ENCODE measurements at regions not wholly inside any gene's neighbourhood (a gene's known extent, or its start where the extent isn't known, plus 50 kb on each side); places are given as distances from the start of the nearest gene placed in this dataset.

DNA sequence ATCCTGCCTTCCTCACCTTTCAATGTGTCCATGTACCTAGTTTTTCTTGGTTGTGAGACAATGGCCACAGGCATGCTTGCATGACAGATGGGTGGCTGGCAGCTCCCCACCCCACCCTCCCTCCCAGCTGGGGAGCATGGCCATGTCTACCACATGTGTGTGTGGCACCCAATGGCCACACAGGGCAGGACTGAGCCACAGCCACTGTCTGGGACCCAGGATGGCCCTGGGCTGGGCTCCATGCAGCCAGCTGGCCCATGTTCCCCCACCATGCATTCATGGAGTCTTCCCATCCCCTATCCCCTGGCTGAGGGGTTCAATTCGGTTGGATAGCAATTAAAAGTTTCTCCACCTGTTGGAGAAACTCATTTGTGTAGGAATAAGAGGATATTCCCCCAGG is 566.0 kb upstream of the USP15 start:
- no peaks in the 10 kb centered on the region for H3K9me3 ChIP-seq (ENCODE audit: control insufficient read depth in 2 of 3, low read length in 3 of 3)
- Mint-ChIP-seq H3K27ac (no peak overlapping the region), H3K9me3 (peaks cover 0 to 49% (median 7%) of the 10 kb centered on the region in 11 donors), H3K36me3 (no peaks in the 10 kb centered on the region), H3K27me3 (peaks cover 0 to 3% (median 0%) of the 10 kb centered on the region in 5 donors), H3K4me1 (no peaks in the 10 kb centered on the region), H3K4me3 (no peak overlapping the region)
- ATAC-seq = no peak
- no peak overlapping the region for H3K27ac ChIP-seq (ENCODE audit: low read depth, low read length)
- H3K4me1 ChIP-seq (ENCODE audit: control insufficient read depth in 2 of 2, insufficient read depth in 2 of 2, low read length in 2 of 2) = no peaks in the 10 kb centered on the region
- H3K27me3 ChIP-seq (ENCODE audit: control insufficient read depth in 2 of 2, insufficient read depth in 2 of 2, low read length in 2 of 2) = no peaks in the 10 kb centered on the region
- H3K36me3 ChIP-seq (ENCODE audit: control insufficient read depth in 2 of 3, insufficient read depth in 3 of 3, low read length in 3 of 3) = no peaks in the 10 kb centered on the region
- intact Hi-C loops (cut with micrococcal nuclease) = no loop called here
- ChIA-PET CTCF (no interaction called here), POLR2A (no interaction called here)
- no peak overlapping the region for H3K4me3 ChIP-seq (ENCODE audit: low read length)
- DNase-seq = no peak

DNA sequence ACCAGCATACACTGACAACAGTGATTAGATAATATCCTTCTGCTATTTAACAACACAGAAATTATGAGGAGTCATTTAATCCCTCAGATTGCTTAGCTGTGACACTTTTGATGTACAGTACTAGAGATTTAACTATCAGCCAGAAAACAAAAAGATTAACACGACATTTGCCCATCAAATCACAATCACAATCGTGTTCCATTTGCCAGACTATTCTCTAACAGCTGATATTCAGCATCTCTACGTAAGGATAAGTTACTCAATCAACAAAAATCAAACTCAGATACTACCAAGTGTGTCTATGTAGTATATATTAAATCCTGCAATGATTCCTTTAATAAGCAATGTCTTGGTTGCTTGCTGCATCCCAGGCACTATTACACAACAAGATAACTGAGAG is 558.7 kb upstream of the USP15 start:
- Mint-ChIP-seq H3K27me3 (no peaks in the 10 kb centered on the region), H3K9me3 (peaks cover 0 to 25% (median 2%) of the 10 kb centered on the region in 11 donors), H3K36me3 (no peaks in the 10 kb centered on the region), H3K4me1 (no peaks in the 10 kb centered on the region), H3K4me3 (no peak overlapping the region), H3K27ac (no peak overlapping the region)
- H3K4me1 ChIP-seq (ENCODE audit: control insufficient read depth in 2 of 2, insufficient read depth in 2 of 2, low read length in 2 of 2) = no peaks in the 10 kb centered on the region
- intact Hi-C loops (cut with micrococcal nuclease) = no loop called here
- ATAC-seq (no peak), DNase-seq (no peak)
- POLR2A ChIA-PET = no interaction called here
- no peaks in the 10 kb centered on the region for H3K9me3 ChIP-seq (ENCODE audit: control insufficient read depth in 2 of 3, low read length in 3 of 3)
- no peak overlapping the region for H3K4me3 ChIP-seq (ENCODE audit: low read length)
- no peaks in the 10 kb centered on the region for H3K27me3 ChIP-seq (ENCODE audit: control insufficient read depth in 2 of 2, insufficient read depth in 2 of 2, low read length in 2 of 2)
- no peaks in the 10 kb centered on the region for H3K36me3 ChIP-seq (ENCODE audit: control insufficient read depth in 2 of 3, insufficient read depth in 3 of 3, low read length in 3 of 3)
- H3K27ac ChIP-seq (ENCODE audit: low read depth, low read length) = no peak overlapping the region
- CTCF ChIA-PET = no interaction called here

DNA sequence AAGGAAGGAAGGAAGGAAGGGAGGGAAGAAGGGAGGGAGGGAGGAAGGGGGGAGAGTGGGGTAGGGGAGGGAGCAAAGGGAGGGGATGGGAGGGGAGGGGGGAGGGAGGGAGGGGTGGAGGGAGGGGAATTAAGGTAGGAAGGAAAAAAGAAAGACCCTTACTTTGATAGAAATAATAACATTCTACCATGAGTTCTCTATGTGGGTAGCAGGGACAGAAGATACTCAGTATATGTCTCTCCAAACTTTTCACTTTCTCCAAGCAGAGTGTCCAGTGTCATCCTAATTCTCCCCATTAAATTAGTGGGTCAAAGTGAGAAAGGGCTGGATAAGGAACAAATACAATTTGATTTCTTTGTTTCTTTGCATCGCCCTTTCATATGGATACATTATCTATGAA is 553.4 kb upstream of the USP15 start:
- intact Hi-C loops (cut with micrococcal nuclease) = no loop called here
- H3K4me3 ChIP-seq (ENCODE audit: low read length) = no peak overlapping the region

DNA sequence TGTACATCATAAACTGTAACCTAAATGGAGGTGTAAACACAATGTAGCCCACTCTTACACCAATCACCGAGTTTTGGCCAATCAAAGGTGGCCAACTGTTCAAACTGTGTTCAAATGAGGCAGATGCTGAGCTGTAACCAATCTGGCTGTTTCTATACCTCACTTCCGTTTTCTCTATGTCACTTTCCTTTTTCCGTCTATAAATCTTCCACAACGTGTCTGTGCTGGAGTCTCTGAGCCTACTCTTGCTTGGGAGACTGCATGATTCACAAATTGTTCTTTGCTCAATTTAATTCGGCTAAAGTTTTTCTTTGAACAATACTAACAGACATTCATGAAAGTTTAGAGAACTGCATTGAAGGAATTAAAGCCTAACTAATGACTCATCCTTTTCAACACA is 547.1 kb upstream of the USP15 start:
- DNase-seq = no peak
- Histone ChIP-seq H3K27me3 (ENCODE audit: control insufficient read depth in 2 of 2, insufficient read depth in 2 of 2, low read length in 2 of 2) (no peaks in the 10 kb centered on the region), H3K4me3 (ENCODE audit: low read length) (no peak overlapping the region), H3K36me3 (ENCODE audit: control insufficient read depth in 2 of 3, insufficient read depth in 3 of 3, low read length in 3 of 3) (no peaks in the 10 kb centered on the region), H3K9me3 (ENCODE audit: control insufficient read depth in 2 of 3, low read length in 3 of 3) (no peaks in the 10 kb centered on the region), H3K27ac (ENCODE audit: low read depth, low read length) (no peak overlapping the region), H3K4me1 (ENCODE audit: control insufficient read depth in 2 of 2, insufficient read depth in 2 of 2, low read length in 2 of 2) (no peaks in the 10 kb centered on the region)
- Mint-ChIP-seq H3K36me3 (no peaks in the 10 kb centered on the region), H3K9me3 (peaks cover 0 to 3% (median 0%) of the 10 kb centered on the region in 11 donors), H3K4me1 (no peaks in the 10 kb centered on the region), H3K4me3 (no peak overlapping the region), H3K27ac (no peak overlapping the region), H3K27me3 (no peaks in the 10 kb centered on the region)
- ATAC-seq = no peak
- ChIA-PET CTCF (no interaction called here), POLR2A (no interaction called here)
- intact Hi-C loops (cut with micrococcal nuclease) = no loop called here

More for the DNA sequence above, 553.4 kb upstream of the USP15 start:
- Mint-ChIP-seq H3K4me1 (no peaks in the 10 kb centered on the region), H3K27me3 (no peaks in the 10 kb centered on the region), H3K27ac (no peak overlapping the region), H3K9me3 (peaks cover 0 to 1% (median 0%) of the 10 kb centered on the region in 11 donors), H3K4me3 (no peak overlapping the region), H3K36me3 (no peaks in the 10 kb centered on the region)
- no peaks in the 10 kb centered on the region for H3K27me3 ChIP-seq (ENCODE audit: control insufficient read depth in 2 of 2, insufficient read depth in 2 of 2, low read length in 2 of 2)
- no peaks in the 10 kb centered on the region for H3K36me3 ChIP-seq (ENCODE audit: control insufficient read depth in 2 of 3, insufficient read depth in 3 of 3, low read length in 3 of 3)
- POLR2A ChIA-PET = no interaction called here
- H3K4me1 ChIP-seq (ENCODE audit: control insufficient read depth in 2 of 2, insufficient read depth in 2 of 2, low read length in 2 of 2) = no peaks in the 10 kb centered on the region
- no peak overlapping the region for H3K27ac ChIP-seq (ENCODE audit: low read depth, low read length)
- CTCF ChIA-PET = no interaction called here
- no peak for DNase-seq
- H3K9me3 ChIP-seq (ENCODE audit: control insufficient read depth in 2 of 3, low read length in 3 of 3) = no peaks in the 10 kb centered on the region
- ATAC-seq = no peak

DNA sequence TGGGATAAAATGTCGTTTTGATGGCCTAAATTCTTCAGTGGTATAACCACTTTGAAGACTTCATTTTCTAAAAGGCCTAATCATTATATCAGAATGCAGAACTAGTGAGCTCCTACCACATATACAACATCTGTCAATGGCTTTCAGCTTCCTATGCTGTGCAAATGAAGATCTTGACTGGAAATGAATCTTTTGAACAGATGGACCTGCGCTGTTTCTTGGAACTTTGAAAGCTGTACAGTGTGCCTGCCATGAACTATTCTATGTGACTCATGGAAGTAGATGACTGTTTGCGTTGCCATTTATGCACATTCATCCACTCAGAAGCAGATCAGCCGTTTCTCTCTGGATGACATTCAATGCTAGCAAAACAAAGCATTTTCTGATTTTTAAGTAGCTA is 542.2 kb upstream of the USP15 start:
- no peaks in the 10 kb centered on the region for H3K9me3 ChIP-seq (ENCODE audit: control insufficient read depth in 2 of 3, low read length in 3 of 3)
- H3K27me3 Mint-ChIP-seq = no peaks in the 10 kb centered on the region
- no peaks in the 10 kb centered on the region for H3K27me3 ChIP-seq (ENCODE audit: control insufficient read depth in 2 of 2, insufficient read depth in 2 of 2, low read length in 2 of 2)
- H3K27ac ChIP-seq (ENCODE audit: low read depth, low read length) = no peak overlapping the region
- H3K36me3 ChIP-seq (ENCODE audit: control insufficient read depth in 2 of 3, insufficient read depth in 3 of 3, low read length in 3 of 3) = no peaks in the 10 kb centered on the region
- H3K4me1 ChIP-seq (ENCODE audit: control insufficient read depth in 2 of 2, insufficient read depth in 2 of 2, low read length in 2 of 2) = no peaks in the 10 kb centered on the region
- ATAC-seq = no peak
- no peaks in the 10 kb centered on the region for H3K4me1 Mint-ChIP-seq
- intact Hi-C loops (cut with micrococcal nuclease) = no loop called here
- CTCF ChIA-PET = no interaction called here
- no peak overlapping the region for H3K4me3 Mint-ChIP-seq
- no peak overlapping the region for H3K4me3 ChIP-seq (ENCODE audit: low read length)
- H3K27ac Mint-ChIP-seq = no peak overlapping the region
- no peaks in the 10 kb centered on the region for H3K36me3 Mint-ChIP-seq
- POLR2A ChIA-PET = no interaction called here
- H3K9me3 Mint-ChIP-seq = peaks cover 0 to 4% (median 0%) of the 10 kb centered on the region in 11 donors
- no peak for DNase-seq

DNA sequence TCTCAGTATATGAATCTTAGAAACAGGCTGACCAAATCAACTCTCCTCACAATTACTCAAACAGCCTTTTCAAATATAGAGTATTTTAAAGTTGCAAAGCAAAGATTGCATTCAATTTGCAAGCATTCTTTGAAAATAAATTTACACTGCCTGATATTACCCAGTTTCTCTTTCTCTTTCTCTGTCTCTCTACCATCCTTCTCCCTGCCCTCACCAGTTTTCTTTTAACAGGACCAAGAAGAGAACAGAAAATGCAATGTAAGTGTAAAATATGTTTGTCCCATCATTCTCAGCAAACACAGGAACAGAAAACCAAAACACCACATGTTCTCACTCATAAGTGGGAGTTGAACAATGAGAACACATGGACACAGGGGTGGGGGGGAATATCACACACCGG is 520.3 kb upstream of the USP15 start:
- H3K27me3 Mint-ChIP-seq = no peaks in the 10 kb centered on the region
- intact Hi-C loops (cut with micrococcal nuclease) = no loop called here
- H3K36me3 ChIP-seq (ENCODE audit: control insufficient read depth in 2 of 3, insufficient read depth in 3 of 3, low read length in 3 of 3) = no peaks in the 10 kb centered on the region
- ChIA-PET POLR2A (no interaction called here), CTCF (no interaction called here)
- no peaks in the 10 kb centered on the region for H3K27me3 ChIP-seq (ENCODE audit: control insufficient read depth in 2 of 2, insufficient read depth in 2 of 2, low read length in 2 of 2)
- DNase-seq (no peak), ATAC-seq (no peak)
- H3K9me3 ChIP-seq (ENCODE audit: control insufficient read depth in 2 of 3, low read length in 3 of 3) = no peaks in the 10 kb centered on the region
- no peak overlapping the region for H3K4me3 Mint-ChIP-seq
- no peaks in the 10 kb centered on the region for H3K4me1 ChIP-seq (ENCODE audit: control insufficient read depth in 2 of 2, insufficient read depth in 2 of 2, low read length in 2 of 2)
- no peaks in the 10 kb centered on the region for H3K36me3 Mint-ChIP-seq
- no peak overlapping the region for H3K27ac ChIP-seq (ENCODE audit: low read depth, low read length)
- no peak overlapping the region for H3K27ac Mint-ChIP-seq
- peaks cover 0 to 2% (median 0%) of the 10 kb centered on the region in 7 donors for H3K4me1 Mint-ChIP-seq
- H3K9me3 Mint-ChIP-seq = peaks cover 0 to under 1% (median 0%) of the 10 kb centered on the region in 11 donors
- no peak overlapping the region for H3K4me3 ChIP-seq (ENCODE audit: low read length)

DNA sequence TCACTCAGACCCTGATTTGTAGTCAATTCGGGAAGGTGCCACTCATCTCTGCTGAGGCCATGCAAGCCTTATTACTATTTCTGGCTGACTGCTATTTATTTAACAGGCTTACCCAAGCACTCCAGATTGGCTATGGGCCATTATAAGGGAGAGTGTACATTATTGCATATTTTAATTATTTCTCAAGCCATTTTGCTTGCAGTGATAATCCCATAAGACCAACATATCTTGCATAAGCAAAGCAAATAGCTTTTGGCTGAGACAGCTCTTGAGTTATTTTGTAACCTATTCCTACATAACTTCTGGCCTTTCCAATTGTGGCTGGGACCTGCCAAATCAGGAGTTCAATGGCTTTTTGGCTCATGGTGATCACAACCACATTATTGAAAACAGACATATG is 509.6 kb upstream of the USP15 start:
- Histone ChIP-seq H3K27ac (ENCODE audit: low read depth, low read length) (no peak overlapping the region), H3K4me1 (ENCODE audit: control insufficient read depth in 2 of 2, insufficient read depth in 2 of 2, low read length in 2 of 2) (no peaks in the 10 kb centered on the region), H3K27me3 (ENCODE audit: control insufficient read depth in 2 of 2, insufficient read depth in 2 of 2, low read length in 2 of 2) (no peaks in the 10 kb centered on the region), H3K9me3 (ENCODE audit: control insufficient read depth in 2 of 3, low read length in 3 of 3) (no peaks in the 10 kb centered on the region), H3K36me3 (ENCODE audit: control insufficient read depth in 2 of 3, insufficient read depth in 3 of 3, low read length in 3 of 3) (no peaks in the 10 kb centered on the region), H3K4me3 (ENCODE audit: low read length) (no peak overlapping the region)
- CTCF ChIA-PET = no interaction called here
- Mint-ChIP-seq H3K4me1 (no peaks in the 10 kb centered on the region), H3K4me3 (no peak overlapping the region), H3K9me3 (peaks cover 0 to 4% (median 0%) of the 10 kb centered on the region in 11 donors), H3K27me3 (no peaks in the 10 kb centered on the region), H3K36me3 (peaks cover 0 to 1% (median 0%) of the 10 kb centered on the region in 5 donors), H3K27ac (no peak overlapping the region)
- no peak for DNase-seq
- POLR2A ChIA-PET = no interaction called here
- intact Hi-C loops (cut with micrococcal nuclease) = no loop called here
- ATAC-seq = no peak

Measured in naive thymus-derived CD4-positive, alpha-beta T cell (primary cell).